ENCODE measurements at regions not wholly inside any gene's neighbourhood (a gene's known extent, or its start where the extent isn't known, plus 50 kb on each side); places are given as distances from the start of the nearest gene placed in this dataset.

- peak; percentile 95 for FAIRE-seq
These were observed 83.0 kb upstream of the GLIS3 start for GRCh38 chr9:4382722-4383317.

GRCh38 chr9:4381744-4382143, 81.9 kb upstream of the GLIS3 start:
- FAIRE-seq, result no peak

- FAIRE-seq, result no peak
These were observed 80.5 kb upstream of the GLIS3 start for GRCh38 chr9:4380406-4380805.

- FAIRE-seq, result peak; percentile 96
These were observed 75.7 kb upstream of the GLIS3 start for GRCh38 chr9:4375424-4376200.

- FAIRE-seq, result no peak
These were observed 71.2 kb upstream of the GLIS3 start for GRCh38 chr9:4371108-4371507.

GRCh38 chr9:4370501-4370900, 70.6 kb upstream of the GLIS3 start:
- FAIRE-seq, result no peak

GRCh38 chr9:4366591-4367330, 66.9 kb upstream of the GLIS3 start:
- peak; percentile 13 for FAIRE-seq

- FAIRE-seq, result no peak
These were observed 65.2 kb upstream of the GLIS3 start for GRCh38 chr9:4365055-4365454.

GRCh38 chr9:4362281-4362680, 62.4 kb upstream of the GLIS3 start:
- FAIRE-seq, result no peak

GRCh38 chr9:4359016-4359415, 59.1 kb upstream of the GLIS3 start:
- no peak for FAIRE-seq

- FAIRE-seq, result no peak
These were observed 58.1 kb upstream of the GLIS3 start for GRCh38 chr9:4357929-4358328.

GRCh38 chr9:4356306-4356705, 56.4 kb upstream of the GLIS3 start:
- no peak for FAIRE-seq

- no peak for FAIRE-seq
These were observed 53.4 kb upstream of the GLIS3 start for GRCh38 chr9:4353236-4353635.

GRCh38 chr9:4349816-4350418, 50.0 kb upstream of the GLIS3 start:
- no peak for FAIRE-seq

Data from islet of Langerhans (tissue), 1 donor.